Activated CD4-positive, alpha-beta T cell treated with anti-CD3 and anti-CD28 coated beads, Interleukin-2, amount 50 U/mL, for 16 hours (primary cell): ENCODE measurements at regions not wholly inside any gene's neighbourhood (a gene's known extent, or its start where the extent isn't known, plus 50 kb on each side); places are given as distances from the start of the nearest gene placed in this dataset.
A peak's percentile ranks its signal among the peaks of the same experiment; 100 is the strongest.
"Not testable (repeated sequence)": the region's sequence is repeated elsewhere in the genome, so short reads cannot be mapped to it uniquely, and the experiment has no call there.

ENCODE experiments used
- DNase-seq: peaks from one replicate; pipeline ENCODE4 v3.0.0-alpha.2; 2020

GRCh38 chr1:143691971-143692529 is 279.7 kb downstream of the FAM72C start:
- DNase-seq: no peak

DNA sequence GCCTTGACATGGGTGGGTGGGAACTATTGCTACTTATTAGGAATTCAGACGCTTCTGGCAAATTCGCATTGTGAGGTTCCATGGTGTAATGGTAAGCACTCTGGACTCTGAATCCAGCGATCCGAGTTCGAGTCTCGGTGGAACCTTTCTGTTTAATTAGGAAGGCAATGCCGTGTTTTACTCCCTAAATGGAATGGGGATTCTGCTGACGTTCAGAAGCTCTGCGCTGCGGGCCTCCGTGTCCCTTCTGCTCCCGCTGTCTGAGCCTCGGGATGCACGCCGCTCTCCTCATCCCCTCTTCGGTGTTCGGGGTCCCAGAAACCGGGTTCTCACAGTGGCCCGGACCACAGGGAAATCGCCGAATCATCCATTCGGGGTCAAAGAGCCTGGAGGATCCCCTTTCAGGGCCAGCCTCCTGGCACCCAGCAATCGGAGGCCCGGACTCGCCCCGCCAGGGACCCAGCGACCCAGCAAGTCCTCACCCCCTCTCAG is 280.3 kb downstream of the FAM72C start:
- DNase-seq: peak; percentile 12

DNA sequence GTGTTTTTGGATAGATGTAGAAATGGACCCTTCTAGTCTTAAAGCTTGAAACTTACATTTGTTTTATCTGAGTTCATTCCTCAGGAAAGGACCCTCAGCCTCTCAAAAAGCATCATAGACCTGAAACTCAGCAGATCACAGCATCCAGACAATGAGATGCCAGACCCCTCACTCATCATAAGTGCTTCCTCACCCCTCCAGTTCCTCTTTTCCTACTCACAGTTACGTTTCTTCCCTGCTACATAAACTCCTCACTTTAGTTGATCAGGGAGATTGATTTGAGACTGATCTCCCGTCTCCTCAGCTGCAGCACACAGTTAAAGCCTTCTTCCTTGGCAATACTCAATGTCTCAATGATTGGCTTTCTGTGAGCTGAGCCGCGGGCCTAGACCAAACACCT is 282.0 kb downstream of the FAM72C start:
- no peak for DNase-seq

GRCh38 chr1:143680304-143680703 is 291.5 kb downstream of the FAM72C start:
- DNase-seq: no peak

GRCh38 chr1:143672983-143673382 is 298.8 kb downstream of the FAM72C start:
- no peak for DNase-seq

DNA sequence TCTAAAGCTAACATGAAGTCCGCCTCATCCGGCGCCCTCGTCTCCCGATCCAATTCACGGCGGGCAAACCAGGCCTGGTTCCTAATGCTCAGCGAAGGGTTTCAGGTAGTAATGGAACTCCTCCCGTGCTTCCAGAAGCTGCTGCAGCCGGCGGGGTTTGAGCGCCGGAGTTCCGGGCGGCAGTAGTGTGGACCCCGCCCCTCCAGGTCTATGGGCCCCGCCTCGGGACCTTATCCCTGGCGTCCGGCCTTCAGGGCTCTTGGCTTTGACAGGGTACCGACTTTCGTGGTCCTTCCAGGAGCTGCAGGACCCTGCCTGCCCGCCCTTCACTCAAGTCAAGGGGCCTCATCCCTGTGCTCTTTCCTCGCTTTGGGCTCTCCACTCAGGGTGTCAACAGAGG is 304.1 kb downstream of the FAM72C start:
- no peak for DNase-seq

DNA sequence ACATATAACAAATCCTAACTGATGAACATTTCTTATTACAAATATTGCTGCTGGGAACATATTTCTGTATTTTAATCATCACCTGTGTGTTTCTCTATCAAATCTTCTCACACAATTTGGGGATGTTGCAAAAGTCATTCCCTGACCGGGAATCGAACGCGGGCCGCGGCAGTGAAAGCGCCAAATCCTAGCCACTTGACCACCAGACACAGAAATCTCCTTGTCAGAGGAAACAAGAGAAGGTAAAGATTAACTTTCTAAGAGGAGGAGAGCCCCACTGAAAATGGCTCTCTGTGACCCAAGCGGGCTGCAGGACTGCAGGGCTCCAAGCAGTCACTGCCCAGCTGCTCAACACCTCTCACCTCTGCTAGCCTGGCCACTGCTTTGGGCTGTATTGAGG is 304.9 kb downstream of the FAM72C start:
- DNase-seq: no peak

DNA sequence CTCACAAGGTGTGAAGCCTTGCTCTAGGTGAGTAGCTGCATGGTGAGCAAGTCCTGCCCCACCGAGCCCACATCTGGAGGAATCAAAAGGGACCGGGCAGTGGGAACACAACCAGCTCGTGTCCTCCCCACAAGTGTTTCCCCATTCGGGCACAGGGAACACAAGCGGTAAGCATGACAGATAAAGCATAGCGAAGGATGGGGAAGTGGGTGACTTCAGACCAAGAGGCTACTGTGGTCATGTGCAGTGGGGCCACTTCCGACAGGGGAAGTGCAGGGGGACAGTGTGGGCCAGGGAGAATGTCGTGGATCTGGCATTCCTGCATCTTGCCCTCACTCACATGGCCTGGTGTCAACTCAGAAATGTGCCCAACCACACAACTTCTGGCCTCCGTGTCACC is 306.2 kb downstream of the FAM72C start:
- no peak for DNase-seq

GRCh38 chr1:143663056-143663455 is 308.7 kb downstream of the FAM72C start:
- DNase-seq: not testable (repeated sequence)

- DNase-seq: no peak
These were observed 310.2 kb downstream of the FAM72C start for GRCh38 chr1:143661418-143662101.

DNA sequence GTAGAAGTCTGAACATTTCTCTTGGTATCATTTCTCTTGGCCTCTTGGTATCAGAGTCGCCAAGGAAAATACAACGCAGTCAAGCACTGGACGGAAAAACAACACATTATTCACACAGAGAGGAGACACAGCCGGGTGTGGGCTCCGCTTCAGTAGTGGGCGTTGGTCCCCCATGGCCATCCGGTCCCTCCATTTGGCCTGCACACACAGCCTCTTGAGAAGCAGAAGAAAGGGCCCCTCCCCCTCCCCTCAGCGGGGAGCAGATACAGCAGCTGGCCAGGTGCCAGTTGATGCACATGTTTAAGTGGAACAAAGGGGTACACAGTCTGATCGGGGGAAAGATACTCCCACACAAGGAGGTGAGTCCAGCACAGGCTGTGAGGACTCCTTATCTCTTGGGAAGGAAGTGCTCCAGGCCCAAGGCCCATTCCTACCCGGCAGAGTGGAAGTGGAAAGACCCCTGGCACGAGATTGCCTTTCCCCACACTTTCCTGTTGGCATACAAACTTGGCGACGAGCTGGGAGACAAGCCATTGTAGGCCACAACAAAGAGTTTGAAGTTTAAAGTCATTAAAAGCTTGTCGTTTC is 311.3 kb downstream of the FAM72C start:
- no peak for DNase-seq

DNA sequence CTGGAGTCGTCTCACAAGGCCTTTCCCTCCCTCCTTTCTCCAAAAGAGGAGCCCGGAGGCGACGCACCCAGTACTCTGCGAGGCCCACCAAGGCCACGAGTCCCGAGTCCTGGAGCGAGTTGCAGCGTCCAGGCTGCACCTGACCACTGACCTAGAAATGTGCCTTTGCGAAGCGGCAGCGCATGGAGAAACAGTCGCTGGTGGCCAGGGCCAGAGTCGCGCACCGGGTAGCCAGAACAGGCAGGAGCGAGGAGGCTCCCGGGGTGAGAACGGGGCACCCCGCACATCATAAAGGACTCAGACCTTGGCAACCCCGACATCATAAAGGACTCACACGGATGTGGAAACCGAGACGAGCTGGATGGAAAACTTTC is 318.4 kb downstream of the FAM72C start:
- DNase-seq: no peak

DNA sequence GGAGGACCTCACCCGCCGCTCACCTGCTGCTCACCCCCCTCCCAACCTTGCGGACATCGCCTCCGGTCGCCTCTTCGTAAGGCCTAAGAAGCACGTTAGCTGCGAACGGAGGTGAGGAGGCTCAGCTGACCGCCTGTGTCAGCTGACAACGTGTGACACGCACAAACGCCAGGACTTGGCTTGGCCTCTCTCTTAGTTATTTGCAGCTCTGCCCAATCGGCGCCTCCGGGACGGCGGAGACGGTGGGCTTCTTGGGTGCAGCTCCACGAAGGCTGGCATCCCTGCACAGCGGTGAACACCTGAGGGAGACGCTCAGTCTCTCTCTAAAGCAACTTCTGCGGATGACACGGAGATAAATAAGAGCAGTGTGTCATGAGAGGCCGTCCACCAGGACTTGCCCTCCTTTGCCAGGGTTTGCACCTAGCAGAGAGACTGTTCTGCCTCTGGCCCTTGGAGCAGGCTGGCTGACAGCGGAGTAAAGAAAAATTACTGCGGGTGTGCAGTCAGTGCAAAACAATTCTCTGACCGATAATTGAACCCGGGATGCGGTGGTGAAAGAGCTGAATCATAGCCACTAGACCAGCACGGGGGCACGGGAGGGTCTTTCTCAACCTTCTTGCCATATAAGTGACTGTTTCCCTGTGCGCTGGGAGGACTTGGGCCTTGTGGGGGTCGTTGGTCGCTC is 318.9 kb downstream of the FAM72C start:
- DNase-seq: no peak

GRCh38 chr1:143652187-143652586 is 319.6 kb downstream of the FAM72C start:
- no peak for DNase-seq

GRCh38 chr1:143651350-143651992 is 320.3 kb downstream of the FAM72C start:
- DNase-seq: no peak

DNA sequence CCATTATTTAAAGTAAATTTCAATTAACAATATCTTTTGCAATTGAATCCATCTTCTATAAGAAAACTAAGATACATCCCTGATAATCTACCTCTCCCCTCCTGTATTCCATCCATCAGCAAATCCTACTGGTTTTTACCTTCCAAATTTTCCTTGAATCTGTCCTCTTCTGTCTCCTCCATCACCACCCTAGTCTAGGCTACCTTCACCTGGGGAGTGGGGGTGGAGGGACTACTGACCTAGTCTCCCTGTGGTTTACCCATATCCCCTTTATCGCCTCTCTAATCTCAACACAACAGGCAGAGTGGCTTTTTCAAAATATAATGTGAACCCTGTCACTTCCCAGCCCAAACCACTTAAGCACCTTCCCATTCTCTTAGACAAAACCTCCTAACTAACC is 327.8 kb downstream of the FAM72C start:
- DNase-seq: not testable (repeated sequence)

DNA sequence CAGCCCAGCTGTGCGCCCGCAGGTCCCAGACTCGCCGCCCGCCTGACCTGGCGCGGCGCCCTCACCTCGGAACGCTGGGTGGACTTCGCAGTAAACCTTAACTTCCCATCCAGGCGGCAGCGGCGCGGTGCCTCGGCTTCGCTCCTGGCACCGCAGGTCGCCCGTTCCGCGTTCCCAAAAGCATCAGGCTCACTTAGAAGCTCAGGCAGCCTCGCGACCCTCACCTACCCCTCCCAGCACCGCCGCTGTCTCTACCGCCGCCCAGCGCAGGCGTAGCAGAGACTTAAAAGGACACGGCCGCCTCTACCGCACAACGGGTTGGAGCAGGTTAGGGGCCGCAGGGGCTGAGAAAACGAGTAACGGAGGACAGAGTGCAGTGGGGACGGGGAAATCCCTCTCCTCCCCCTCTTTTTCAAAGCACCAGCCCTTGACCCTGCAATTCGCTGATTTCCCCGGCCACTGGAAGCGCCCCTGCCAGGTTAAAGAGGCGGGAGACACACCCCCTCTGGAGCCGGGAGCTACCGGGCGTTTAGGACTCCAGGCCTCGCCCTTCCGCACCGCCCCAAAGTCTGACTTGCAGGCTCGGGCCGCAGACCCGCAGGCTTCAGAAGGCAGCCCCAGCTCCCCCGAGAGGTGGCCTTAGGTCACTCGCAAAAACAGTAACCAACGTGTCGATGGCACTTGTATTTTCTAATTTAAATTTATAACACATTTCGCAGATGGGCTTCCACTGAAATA is 328.5 kb downstream of the FAM72C start:
- no peak for DNase-seq

DNA sequence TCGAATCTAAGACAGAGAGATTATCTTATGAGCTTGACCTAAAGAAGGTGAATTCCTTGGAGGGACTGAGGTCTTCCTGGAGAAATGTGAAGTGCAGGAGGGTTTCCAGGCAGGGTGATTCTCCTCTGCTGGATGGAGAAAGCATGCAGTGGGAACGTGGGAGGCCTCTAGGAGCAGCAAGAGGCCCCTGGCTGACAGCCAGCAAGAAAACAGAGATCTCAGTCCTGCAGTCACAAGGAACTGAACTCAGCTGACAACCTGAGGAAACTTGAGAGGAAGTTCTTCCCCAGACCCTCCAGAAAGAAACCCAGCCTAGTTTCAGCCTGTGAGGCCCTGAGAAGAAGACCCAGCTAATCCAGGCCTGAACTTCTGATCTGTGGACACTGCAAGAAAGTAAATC is 345.9 kb downstream of the FAM72C start:
- DNase-seq: no peak

DNA sequence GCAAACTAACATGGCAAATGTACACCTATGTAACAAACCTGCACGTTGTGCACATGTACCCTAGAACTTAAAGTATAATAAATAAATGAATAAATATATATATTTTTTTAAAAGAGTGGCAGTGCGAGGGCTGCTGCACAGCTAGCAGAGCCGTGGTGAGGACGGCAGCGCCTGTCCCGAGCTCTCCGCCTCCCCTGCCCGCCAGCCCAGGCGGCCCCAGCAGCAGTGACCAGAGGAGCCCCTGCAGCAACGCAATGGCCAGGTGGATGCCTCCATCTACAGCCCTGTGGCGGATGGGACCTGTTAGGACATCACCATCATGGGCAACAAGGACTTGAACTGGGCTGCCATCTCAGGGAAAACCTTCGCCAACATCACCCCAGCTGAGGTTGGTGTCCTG is 351.9 kb downstream of the FAM72C start:
- DNase-seq: no peak

GRCh38 chr1:143611159-143611558 is 360.6 kb downstream of the FAM72C start:
- DNase-seq: no peak

- no peak for DNase-seq
These were observed 361.6 kb downstream of the FAM72C start for GRCh38 chr1:143610196-143610595.

DNA sequence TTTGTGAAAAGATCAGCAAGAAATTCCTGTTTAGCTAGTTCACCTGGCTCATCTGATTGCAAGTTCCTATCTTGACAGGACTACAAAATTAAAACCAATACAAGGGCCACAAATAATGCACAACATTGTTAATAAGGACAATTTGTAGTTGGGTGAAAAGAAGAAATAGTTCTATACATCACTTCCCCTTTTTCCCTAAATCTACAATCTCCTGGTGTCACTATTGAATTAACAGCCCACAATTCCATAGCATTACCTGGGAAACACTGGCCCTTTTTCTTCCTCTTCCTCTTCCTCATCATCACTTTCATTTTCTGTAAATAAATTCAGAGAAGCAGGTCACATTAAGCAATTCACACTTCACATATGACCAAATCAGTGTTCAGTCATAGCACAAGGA is 366.9 kb downstream of the FAM72C start:
- no peak for DNase-seq

DNA sequence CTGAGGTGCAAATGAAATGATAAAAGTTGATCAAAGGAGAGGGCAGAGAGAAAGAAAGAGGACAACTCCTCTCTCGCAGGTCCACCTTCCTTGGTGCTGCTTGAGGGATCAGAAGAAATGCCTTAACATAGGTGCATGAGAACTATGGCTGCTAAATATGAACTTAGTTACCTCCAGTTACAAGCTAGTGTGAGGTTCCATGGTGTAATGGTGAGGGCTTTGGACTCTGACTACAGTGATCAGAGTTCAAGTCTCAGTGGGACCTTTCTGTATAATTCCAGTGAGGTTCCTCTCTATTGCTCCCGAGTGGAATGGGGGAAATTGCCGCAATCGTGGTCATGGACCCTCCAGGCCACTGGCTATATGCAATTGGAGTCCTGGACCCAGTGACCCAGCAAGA is 387.3 kb downstream of the FAM72C start:
- DNase-seq: no peak
